Panc1 (cell line): ENCODE measurements at regions not wholly inside any gene's neighbourhood (a gene's known extent, or its start where the extent isn't known, plus 50 kb on each side); places are given as distances from the start of the nearest gene placed in this dataset.

Experiments
- ATAC-seq: fragments of 200-7000 bp; cut with Tn5 transposase; 2 replicates; pipeline ENCODE4 v1.9.1; 2020; ENCODE audit warnings: mild to moderate bottlenecking, moderate library complexity
- BruUV-seq: library from RNA; stranded (reverse); fragments of 400-500 nt; replicated peaks from 2 replicates; lab custom pipeline; 2021; lab: Mats Ljungman, UMichigan
- CTCF ChIA-PET: fragments of 300-600 bp; sonication (Branson Sonifier 250); formaldehyde crosslinking; loops from one replicate; lab custom pipeline; 2022; ENCODE audit warnings: antibody characterized with exemption; lab: Charles Lee
- POLR2A ChIA-PET: fragments of 300-600 bp; sonication (Branson Sonifier 250); formaldehyde crosslinking; loops from one replicate; lab custom pipeline; 2022; ENCODE audit warnings: antibody characterized with exemption; lab: Charles Lee
- DNase-seq: peaks from one replicate; pipeline ENCODE4 v3.0.0-alpha.2; 2010; ENCODE audit warnings: low read depth, low spot score
- H3K27ac ChIP-seq: 2 replicates; pipeline ENCODE4 v1.5.1; 2011; ENCODE audit warnings: mild to moderate bottlenecking, low read length, inconsistent platforms
- H3K27me3 ChIP-seq: fragments of 200-500 bp; sonication (Bioruptor generic); 2 replicates; pipeline ENCODE4 v1.6.0; 2014; ENCODE audit warnings: low read length, inconsistent platforms; ENCODE audit not compliant: control insufficient read depth, insufficient read depth
- H3K36me3 ChIP-seq: fragments of 200-500 bp; sonication (Bioruptor generic); 2 replicates; pipeline ENCODE4 v1.5.1; 2014; ENCODE audit warnings: inconsistent platforms, mild to moderate bottlenecking, low read length, moderate library complexity; ENCODE audit not compliant: control insufficient read depth, insufficient read depth
- H3K4me1 ChIP-seq: 2 replicates; pipeline ENCODE4 v1.5.1; 2011; ENCODE audit warnings: inconsistent platforms, mild to moderate bottlenecking, low read length, moderate library complexity; ENCODE audit not compliant: control insufficient read depth, insufficient read depth
- H3K4me3 ChIP-seq, 2 experiments: 2 replicates each; pipeline ENCODE4 v1.5.1; 2011 to 2012; ENCODE audit warnings: low read depth in 2 of 2, low read length in 2 of 2, mild to moderate bottlenecking in 2 of 2, inconsistent platforms in 1 of 2, moderate library complexity in 1 of 2
- H3K9me3 ChIP-seq: fragments of 200-500 bp; sonication (Bioruptor generic); 2 replicates; pipeline ENCODE4 v1.5.1; 2014; ENCODE audit warnings: low read depth, mild to moderate bottlenecking, inconsistent platforms, low read length, moderate library complexity; ENCODE audit not compliant: control insufficient read depth, insufficient read depth
- CTCF ChIP-seq: fragments of 450-650 bp; IDR thresholded peaks from 2 replicates; pipeline ENCODE4 v1.5.1; 2017; ENCODE audit warnings: mild to moderate bottlenecking
- POLR2AphosphoS5 ChIP-seq: IDR thresholded peaks from 2 replicates; pipeline ENCODE4 v1.6.1; 2012; ENCODE audit warnings: mild to moderate bottlenecking, low read depth, low read length, moderate library complexity
- REST ChIP-seq, 2 experiments: IDR thresholded peaks; 2 replicates each; pipeline ENCODE4 v1.6.1; 2011 to 2012; ENCODE audit warnings: low read depth in 2 of 2, control low read depth in 1 of 2, low read length in 1 of 2, mild to moderate bottlenecking in 1 of 2, moderate library complexity in 1 of 2; ENCODE audit not compliant: insufficient read depth in 1 of 2
- SIN3A ChIP-seq: IDR thresholded peaks from 2 replicates; pipeline ENCODE4 v1.6.1; 2012; ENCODE audit warnings: low read depth, mild to moderate bottlenecking, low read length, moderate library complexity, borderline replicate concordance; ENCODE audit not compliant: insufficient read depth
- TCF7L2 ChIP-seq: IDR thresholded peaks from 2 replicates; pipeline ENCODE4 v1.6.1; 2011; ENCODE audit warnings: mild to moderate bottlenecking, low read depth, low read length, inconsistent platforms
- in situ Hi-C: cut with HindIII; loops from 2 replicates; pipeline ENCODE4 v1.10.0; 2016; ENCODE audit warnings: low sequenced_read_pairs, low pct_unique_long_range_greater_than_20kb
- intact Hi-C: fragments of 100-400 bp; cut with micrococcal nuclease; formaldehyde crosslinking; loops from one replicate; pipeline ENCODE4 v1.10.0; 2022; ENCODE audit not compliant: unreplicated experiment

DNA sequence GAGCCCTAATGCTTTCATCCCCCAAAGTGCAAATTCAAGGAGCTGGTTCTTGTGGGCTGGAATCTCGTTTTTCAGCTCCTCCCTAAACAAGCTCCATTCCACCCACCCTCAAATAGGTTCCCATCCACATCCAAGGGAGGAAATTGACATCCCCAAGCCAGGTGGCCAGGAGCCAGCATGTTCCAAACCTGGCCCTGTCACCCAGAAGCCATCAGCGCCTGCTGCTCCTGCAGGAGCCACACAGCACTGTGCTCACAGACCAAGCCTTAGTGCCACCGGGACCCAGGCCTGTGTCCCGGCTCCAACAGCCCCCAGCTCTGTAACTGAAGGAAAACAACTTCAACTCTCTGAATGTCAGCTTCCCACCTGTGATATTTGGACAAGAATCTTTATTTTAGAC is 263.6 kb downstream of the UACA start:
- Histone ChIP-seq H3K27me3 (no peaks in the 10 kb centered on the region), H3K27ac (peak overlapping the region; percentile 92), H3K9me3 (no peaks in the 10 kb centered on the region), H3K4me1 (peaks cover 68% of the 10 kb centered on the region), H3K36me3 (no peaks in the 10 kb centered on the region), H3K4me3 (no peak overlapping the region)
- intact Hi-C loops (no loop called here), in situ Hi-C loops (no loop called here)
- ATAC-seq (no peak), DNase-seq (no peak)
- POLR2A ChIA-PET: no interaction called here
- CTCF ChIA-PET: interaction anchor here (0.7 kb wide), 1 partner anchor 61 kb away, joined by 3 read pairs; no protein-coding TSS in a partner anchor
- BruUV-seq: no TSS peak
- TF ChIP-seq REST (IDR thresholded peaks at IDR 0.05; ENCODE audit: insufficient read depth in 1 of 2, low read depth in 2 of 2, low read length in 1 of 2): no peak
- TF ChIP-seq SIN3A: no peak
- TF ChIP-seq POLR2AphosphoS5: no peak
- TF ChIP-seq TCF7L2: no peak
- no peak for TF ChIP-seq CTCF

DNA sequence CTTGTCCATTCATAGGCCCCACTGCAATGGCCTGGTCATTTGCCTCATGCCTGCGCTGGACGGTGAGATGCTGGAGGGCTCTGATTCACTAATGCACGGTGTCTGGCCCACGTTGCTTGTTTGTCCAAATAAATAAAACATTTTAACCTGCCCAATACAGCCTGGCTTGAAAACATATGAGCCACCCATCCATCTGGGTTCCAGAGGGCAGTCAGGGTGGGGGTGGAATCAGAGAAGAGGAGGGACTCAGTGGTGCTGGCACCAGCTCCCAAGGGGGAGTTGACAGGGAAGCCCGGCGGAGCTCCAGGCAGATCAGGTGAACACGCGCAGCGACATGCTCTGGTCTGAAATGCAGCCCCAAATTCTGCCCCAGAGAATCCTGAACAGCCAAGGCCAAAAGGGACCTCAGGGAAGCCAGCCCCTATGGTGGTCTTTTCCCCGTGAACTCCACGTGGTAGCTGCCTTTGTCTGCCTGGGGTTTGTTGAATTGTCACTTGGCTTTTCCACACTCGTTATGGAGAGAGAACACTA is 265.2 kb downstream of the UACA start:
- Histone ChIP-seq H3K9me3 (no peaks in the 10 kb centered on the region), H3K36me3 (no peaks in the 10 kb centered on the region), H3K27me3 (no peaks in the 10 kb centered on the region), H3K27ac (peak overlapping the region; percentile 92), H3K4me3 (no peak overlapping the region), H3K4me1 (peaks cover 69% of the 10 kb centered on the region)
- intact Hi-C loops: no loop called here
- TF ChIP-seq SIN3A (no peak), CTCF (no peak), POLR2AphosphoS5 (no peak), REST (IDR thresholded peaks at IDR 0.05; ENCODE audit: insufficient read depth in 1 of 2, low read depth in 2 of 2, low read length in 1 of 2) (no peak), TCF7L2 (no peak)
- POLR2A ChIA-PET: interaction anchor here (0.7 kb wide), 1 partner anchor 1036 kb away, joined by 3 read pairs; no protein-coding TSS in a partner anchor
- ATAC-seq (no peak), DNase-seq (no peak)
- CTCF ChIA-PET: no interaction called here
- no TSS peak for BruUV-seq
- in situ Hi-C loops: no loop called here
